Pons (tissue), 1 donor: ENCODE measurements at regions not wholly inside any gene's neighbourhood (a gene's known extent, or its start where the extent isn't known, plus 50 kb on each side); places are given as distances from the start of the nearest gene placed in this dataset.

Experiments
- DNase-seq: peaks from one replicate; pipeline ENCODE4 v3.0.0-alpha.2; 2016; ENCODE audit warnings: low spot score

- no peak for DNase-seq
Measured at GRCh38 chr6:151701911-151702562, 105.4 kb upstream of the ESR1 start.

DNA sequence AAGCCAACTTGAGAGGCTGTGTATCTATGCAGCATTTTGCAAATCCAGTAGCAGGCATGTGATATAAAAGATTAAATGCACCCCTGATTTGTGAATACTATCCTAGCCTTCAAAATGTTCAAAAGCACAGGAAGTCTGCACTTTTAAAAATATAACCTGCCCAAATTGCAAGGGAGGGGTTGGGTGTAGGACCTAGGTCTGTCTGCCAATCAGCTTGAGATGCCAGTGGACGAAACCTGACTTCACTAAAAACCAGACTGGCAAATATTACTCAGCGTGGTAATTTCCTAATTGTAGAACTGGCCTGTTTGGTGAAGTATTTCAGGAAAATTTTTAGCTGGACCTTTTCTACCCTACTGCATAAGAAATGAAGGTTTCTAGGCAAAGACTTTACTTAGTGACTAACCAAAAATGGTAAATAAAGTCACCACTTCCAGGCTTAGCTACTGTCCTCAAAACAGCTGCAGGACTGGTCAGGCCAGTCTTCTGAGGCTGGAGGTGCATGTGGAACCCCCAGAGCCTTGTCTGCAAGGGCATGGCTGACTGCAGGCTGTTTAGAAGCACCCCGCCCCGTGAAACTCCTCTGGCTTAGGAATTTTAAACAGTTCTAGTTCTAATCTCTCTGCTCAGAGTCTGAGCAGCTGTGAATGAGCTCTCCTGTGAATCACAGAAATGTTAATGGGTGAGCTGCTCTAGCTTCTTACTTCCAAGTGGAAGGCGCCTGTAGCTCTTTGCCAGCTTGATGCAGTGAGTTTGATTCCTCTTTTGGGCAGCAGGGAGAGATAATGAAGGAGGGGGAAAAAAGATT is 104.4 kb upstream of the ESR1 start:
- no peak for DNase-seq

GRCh38 chr6:151704383-151704782 is 103.1 kb upstream of the ESR1 start:
- DNase-seq, result no peak

- DNase-seq, result no peak
Measured at GRCh38 chr6:151705993-151706733, 101.3 kb upstream of the ESR1 start.

DNA sequence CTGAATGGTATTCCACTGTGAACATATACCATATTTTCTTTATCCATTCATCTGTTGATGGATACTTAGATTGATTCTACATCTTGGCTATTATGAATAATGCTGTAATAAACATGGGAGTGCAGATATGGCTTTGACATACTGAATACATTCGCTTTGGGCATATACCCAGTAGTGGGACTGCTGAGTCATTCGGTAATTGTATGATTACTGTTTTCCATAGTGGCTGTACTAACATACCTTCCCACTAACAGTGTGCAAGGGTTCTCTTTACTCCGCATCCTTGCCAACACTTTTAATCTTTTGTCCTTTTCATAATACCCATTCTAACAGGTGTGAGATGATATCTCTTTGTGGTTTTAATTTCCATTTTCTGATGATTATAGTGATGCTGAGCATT is 98.2 kb upstream of the ESR1 start:
- DNase-seq, result no peak

DNA sequence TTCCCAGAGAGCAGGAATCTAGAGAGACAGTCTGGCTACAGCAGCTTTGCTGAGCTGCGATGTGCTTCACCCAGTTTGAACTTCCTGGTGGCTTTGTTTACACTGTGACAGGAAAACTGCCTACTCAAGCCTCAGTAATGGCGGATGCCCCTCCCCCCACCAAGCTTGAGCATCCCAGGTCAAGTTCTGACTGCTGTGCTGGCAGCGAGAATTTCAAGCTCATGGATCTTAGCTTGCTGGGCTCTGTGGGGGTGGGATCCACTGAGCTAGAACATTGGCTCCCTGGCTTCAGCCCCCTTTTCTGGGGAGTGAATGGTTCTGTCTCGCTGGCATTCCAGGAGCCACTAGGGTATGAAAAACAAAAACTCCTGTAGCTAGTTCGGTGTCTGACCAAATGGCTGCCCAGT is 91.0 kb upstream of the ESR1 start:
- no peak for DNase-seq

GRCh38 chr6:151719070-151719469 is 88.4 kb upstream of the ESR1 start:
- no peak for DNase-seq

DNA sequence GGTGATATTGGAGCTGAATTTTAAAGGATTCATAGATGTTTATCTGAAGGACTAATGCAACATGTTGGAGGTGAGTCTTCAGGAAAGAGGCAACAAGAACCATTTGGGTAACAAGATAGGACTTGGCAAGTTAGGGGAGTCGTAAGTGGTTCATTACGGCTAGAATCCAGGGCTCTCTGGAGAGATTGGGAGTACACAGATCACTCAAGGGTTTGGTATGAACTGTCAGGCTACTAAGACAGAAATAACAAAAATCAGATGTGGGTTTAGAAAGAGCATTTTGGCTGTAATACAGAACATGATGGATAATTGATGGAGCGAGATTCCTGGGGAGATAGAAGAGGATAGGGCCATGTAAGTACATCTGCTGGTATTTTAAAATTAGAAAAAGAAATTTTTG is 86.3 kb upstream of the ESR1 start:
- no peak for DNase-seq

DNA sequence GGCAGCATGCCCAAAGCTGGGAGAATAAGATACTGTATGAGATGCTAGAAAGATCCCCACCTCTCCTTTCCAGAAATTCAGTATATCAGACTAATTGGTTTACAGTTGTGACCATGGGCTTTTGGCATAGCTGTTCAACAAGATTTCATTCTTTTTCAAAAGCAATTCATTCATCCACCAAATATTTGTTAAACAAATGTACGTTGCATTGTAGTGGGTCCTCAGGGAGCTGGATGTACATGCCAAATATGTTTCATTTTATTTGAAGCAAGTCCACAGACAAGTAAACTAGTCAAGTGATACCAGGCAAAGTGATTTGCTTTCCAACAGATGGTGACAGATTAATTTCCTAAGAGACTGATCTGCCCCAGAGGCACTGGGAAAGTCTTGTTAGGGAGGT is 85.8 kb upstream of the ESR1 start:
- DNase-seq, result no peak

DNA sequence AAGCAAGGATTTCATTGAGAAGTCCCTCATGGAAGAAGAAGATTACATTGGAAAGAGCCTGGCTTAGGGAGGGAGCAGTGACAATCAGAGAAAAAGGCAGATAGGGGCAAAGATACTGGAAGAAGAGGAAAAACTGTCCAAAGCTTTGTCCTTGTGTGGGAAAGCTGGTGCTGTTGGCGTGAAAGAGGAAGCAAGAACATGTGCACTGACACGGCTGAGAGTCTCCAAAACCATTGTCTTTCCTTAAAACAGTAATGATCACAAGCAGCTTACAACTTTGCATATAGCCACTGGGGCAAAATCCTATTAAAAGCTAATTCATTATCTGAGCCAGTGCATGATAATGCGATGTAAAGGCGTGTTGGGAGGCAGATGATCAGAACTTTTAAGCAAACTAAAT is 85.1 kb upstream of the ESR1 start:
- no peak for DNase-seq

- no peak for DNase-seq
Measured at GRCh38 chr6:151723152-151723551, 84.3 kb upstream of the ESR1 start.

DNA sequence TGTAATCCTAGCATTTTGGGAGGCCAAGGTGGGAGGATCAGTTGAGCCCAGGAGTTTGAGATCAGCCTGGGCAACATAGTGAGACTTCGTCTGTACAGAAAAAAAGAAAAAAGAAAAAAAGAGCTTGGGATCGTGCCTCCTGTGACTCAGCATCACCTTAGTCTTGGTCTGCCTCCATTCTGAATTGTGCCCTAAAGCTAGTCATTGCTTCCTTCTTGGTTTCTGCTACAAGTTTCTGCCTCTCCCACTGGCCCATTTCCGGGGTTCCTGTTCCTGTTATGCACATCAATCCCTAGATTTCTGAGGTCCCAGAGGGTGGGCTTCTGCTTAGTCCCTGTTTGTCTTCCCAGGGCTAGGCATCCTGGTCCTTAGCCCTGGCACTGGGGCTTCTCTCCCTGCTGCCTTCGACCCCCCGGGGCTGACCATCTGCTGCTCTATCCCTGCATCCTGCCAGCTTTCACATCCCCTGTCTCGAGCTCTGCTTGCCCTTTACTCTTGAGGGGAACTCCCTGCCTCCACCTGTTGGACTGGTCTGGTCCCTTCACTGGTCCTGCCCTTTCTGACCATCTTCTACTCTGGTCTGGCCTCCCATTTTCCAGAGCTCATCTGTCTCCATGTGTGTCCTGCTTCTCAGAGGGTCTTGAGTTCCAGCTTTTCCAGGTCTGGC is 77.5 kb upstream of the ESR1 start:
- DNase-seq, result no peak

DNA sequence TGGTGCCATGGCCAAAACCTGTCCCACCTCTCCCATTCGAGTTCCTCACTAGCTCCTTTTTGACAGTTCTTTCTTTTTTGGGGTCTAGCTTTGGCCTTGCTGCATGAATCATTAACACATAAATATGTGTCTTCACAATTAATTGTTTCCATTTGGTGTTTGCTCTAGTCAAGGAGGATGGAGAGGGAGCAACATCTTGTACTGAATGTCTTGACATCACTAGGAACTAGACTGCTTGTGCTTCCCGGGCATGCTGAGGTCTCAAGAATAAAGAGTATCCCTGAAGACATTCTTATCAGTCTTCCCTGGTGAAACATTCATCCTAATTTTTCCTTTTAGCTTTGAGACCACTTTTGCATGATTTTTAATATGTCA is 77.0 kb upstream of the ESR1 start:
- no peak for DNase-seq

DNA sequence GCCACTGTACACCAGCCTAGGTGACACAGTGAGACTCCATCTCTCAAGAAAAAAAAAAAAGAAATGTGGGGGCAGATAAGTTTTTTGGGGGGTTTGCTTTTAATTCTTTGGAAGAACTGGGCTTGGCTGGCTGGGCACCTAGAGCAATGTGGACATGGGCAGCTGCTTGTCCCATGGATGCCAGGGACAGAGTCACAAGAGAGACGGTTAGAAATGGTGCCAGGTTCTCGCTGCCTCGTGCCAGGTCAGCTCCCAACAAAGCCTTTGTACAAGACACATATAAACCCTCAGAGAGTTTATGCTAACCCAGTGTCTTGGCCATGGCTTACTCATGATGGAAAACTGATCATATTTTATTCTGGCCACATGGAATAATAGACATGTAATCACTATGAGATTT is 76.2 kb upstream of the ESR1 start:
- no peak for DNase-seq

DNA sequence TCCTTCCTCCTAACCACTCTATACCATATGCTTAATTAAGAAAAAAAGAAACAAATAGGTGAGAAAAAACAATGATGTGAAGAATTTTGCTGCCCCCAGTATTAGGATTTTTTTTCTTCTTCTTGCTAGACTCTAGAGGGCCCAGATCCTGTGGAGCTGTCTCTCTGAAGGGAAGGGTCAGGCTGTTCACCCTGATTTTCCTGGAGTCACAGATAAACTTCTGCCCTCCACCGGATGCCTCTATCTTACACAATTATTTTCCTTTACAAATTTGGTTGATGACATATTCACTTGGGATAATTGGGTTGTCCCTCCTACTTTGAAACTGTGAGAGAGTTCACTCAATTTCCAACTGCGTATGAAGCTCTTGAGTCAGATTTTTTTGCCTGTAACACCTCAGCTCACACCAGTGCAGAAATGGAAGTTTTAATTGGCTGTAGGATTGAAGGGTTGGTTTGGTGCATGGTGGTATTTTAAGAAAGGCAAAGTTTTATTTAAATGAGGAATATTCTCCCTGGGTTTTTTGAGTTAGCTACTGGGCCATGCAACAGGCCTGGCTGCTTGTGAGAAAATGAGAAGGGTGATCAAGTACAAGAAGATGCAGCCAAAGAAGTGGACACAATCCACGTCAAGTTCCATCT is 73.7 kb upstream of the ESR1 start:
- DNase-seq, result no peak

- DNase-seq, result no peak
Measured at GRCh38 chr6:151738267-151738666, 69.2 kb upstream of the ESR1 start.

DNA sequence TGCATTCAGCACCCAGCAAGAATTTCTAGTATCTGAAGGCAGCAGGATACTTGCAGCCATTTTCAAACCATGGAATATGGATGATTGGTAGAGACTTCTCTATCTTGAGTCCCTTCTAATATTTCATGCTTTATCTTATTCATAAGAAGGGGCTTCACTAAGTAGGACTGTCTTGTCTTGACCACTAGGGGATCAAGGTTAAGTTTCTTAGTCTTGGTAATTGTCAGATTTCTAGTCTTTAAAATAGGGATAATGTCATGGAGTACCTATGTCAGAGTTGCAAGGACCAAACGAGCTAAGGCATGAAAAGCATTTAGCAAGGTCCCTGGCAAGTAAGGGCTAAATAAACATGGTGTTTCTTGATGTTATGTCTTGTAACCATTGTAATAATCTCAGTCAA is 68.5 kb upstream of the ESR1 start:
- no peak for DNase-seq

DNA sequence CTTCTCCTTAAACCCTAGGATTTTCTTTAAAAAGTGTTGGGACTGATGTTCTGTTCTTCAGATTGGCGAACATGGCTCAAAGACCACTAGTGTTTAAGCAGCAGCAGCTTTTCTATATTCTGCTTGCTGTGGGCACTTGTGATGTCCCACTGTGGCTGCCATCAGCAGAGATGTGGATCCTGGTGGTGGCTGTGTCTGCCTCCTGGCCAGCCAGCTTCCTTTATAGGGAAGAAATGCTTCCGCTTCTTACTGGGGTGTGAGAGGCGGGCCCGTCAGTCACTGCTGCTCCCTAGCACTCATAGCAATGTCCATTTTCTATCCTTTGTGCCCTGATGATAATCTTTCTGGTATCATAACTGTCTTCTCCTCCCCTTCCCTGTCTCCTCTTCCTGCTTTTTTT is 66.7 kb upstream of the ESR1 start:
- DNase-seq, result no peak

- no peak for DNase-seq
Measured at GRCh38 chr6:151747896-151748295, 59.6 kb upstream of the ESR1 start.

DNA sequence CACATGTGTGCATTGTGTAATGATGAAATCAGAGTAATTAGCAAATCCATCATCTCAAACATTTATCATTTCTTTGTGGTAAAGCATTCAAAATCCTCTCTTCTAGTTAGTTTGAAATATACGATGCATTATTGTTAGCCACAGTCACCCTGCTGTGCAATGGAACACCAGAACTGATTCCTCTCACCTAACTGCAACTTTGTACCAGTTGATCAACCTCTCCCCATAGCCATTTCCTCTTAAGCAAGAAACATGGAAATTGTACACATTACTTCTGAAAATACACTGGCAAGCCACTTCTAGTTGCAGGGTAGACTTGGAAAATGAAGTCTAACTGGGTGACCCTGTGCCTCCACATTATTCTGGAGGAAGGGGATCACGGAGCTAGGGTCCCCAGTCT is 58.1 kb upstream of the ESR1 start:
- DNase-seq, result no peak

GRCh38 chr6:151753581-151753980 is 53.9 kb upstream of the ESR1 start:
- DNase-seq, result no peak

DNA sequence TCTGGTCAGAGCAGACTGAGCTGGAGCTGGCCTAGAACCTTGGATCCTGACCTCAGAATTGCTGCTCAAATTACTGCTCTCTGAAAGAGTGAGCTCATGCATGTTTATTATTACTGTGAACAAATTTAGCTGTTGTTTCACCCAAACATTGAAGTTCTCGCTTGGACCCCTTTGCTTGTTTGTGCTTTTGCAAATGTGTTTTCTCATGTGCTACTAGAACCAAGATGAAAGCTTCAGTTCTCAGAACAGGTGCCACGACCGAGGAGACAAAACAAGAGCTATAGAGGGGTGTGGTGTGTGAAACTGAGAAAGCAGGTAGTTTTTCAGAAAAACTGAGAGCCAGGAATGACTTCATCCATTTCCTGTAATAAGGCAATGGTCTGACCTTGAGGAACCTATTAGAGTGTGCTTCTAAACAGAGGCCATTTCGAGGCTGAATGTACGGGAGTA is 50.0 kb upstream of the ESR1 start:
- DNase-seq, result no peak
